Hepatocyte (in vitro differentiated cells): ENCODE measurements at regions not wholly inside any gene's neighbourhood (a gene's known extent, or its start where the extent isn't known, plus 50 kb on each side); places are given as distances from the start of the nearest gene placed in this dataset.

Source experiments
- CTCF ChIP-seq: fragments of 200-600 bp; sonication (generic); IDR thresholded peaks from 2 replicates; pipeline ENCODE4 v1.5.1; 2016; ENCODE audit warnings: antibody characterized with exemption, mild to moderate bottlenecking; ENCODE audit not compliant: poor library complexity
- EZH2 ChIP-seq: fragments of 200-600 bp; sonication (generic); IDR thresholded peaks from 2 replicates; pipeline ENCODE4 v1.6.1; 2016; ENCODE audit warnings: antibody characterized with exemption, mild to moderate bottlenecking, borderline replicate concordance
- EZH2phosphoT487 ChIP-seq: fragments of 200-600 bp; sonication (generic); IDR thresholded peaks from one replicate; pipeline ENCODE4 v1.6.1; 2018; ENCODE audit warnings: antibody characterized with exemption, mild to moderate bottlenecking, low read depth, moderate library complexity; ENCODE audit not compliant: unreplicated experiment, severe bottlenecking

- no peak for TF ChIP-seq CTCF
- TF ChIP-seq EZH2phosphoT487, result no peak
- TF ChIP-seq EZH2, result no peak
Observed at GRCh38 chr11:128093689-128094088, 493.7 kb downstream of the ETS1 start.
